Epithelial cell of esophagus (primary cell): ENCODE measurements at regions not wholly inside any gene's neighbourhood (a gene's known extent, or its start where the extent isn't known, plus 50 kb on each side); places are given as distances from the start of the nearest gene placed in this dataset.
"Not testable (repeated sequence)": the region's sequence is repeated elsewhere in the genome, so short reads cannot be mapped to it uniquely, and the experiment has no call there.

ENCODE experiments used
- DNase-seq: peaks from one replicate; pipeline ENCODE4 v3.0.0; 2010; ENCODE audit warnings: low read depth
- H3K4me3 ChIP-seq: 2 replicates; pipeline ENCODE4 v1.5.1; 2011; ENCODE audit warnings: mild to moderate bottlenecking, low read length, control low read depth

DNA sequence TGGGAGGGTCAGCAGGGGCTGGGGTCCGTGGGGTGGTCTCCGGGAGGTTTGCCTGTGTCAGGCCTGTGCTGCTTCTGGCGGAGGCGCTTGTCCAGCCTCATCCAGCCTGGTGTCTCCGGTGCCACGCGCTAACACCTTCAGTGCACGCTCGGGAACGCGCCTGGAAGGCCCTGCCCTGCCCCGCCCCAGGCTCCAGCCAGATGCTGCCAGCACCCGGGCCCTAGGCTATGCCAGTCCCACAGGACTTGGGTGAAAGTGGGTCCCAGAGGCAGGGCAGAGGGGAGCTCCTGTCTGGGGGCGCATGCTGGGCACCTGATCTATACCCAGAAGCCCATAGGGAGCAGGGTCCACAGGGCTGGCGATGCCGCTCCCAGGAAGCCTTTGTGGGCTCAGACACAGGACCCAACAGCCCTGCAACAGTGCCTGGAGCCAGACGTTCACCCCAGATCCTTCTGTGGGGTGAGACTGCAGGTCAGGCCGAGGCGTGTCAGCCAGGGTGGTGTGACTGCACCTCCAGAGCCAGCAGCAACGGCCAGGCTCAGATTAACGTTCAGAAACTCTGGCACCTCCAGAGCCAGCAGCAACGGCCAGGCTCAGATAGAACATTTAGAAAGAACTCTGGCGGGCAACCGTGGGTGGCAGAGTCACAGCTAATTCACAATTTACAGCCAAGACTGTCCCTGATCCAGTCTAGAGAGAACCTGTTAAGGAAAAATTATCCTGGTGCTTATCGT is 5423.2 kb upstream of the TPTE start:
- DNase-seq, H3K4me3 ChIP-seq: not testable (repeated sequence)

DNA sequence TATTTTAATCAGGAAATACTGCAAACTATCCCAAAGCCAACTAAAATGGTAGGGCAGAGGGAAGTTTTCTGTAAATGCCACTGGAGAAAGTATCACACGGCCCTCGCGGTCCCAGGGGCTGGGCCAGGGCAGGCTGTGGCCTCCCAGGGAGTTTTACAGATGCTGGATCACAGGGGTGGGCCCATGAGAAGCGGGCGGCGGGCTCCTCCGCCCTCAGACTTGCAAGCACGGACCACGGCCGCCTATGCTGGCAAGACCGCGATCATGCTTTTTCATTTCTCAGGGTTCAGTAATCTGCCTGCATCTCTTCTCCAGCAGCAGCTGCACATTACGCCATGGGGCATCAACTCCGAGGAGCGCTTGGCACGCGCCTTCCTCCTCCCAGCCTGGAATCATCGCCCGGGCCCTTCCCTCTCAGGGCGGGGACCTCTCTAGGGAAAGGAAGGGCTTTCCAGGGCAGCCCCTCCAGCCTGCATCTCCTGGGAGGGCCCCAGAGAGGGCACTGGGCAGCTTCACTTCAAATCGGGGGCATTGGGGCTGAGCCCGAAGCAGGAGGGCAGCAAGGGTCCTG is 5420.7 kb upstream of the TPTE start:
- DNase-seq, H3K4me3 ChIP-seq: not testable (repeated sequence)

DNA sequence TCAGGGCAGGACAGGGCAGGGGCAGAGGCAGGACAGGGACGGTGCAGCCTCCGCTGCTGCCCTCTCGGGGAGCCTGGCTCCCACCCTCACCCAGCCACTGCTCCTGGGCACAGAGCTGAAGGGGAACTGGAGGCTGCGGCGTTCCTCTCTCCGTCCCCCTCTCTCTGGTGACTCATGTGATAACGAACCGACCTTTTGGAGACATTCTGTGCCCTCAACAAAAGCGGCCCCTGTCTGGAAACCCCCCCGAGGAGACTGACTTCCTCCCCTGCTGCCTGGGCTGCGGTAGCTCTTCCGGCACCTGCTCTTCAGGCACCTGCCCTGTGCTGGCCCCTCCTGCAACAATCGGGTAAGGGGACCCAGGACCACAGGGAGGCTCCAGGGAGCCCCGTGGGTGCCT is 5419.6 kb upstream of the TPTE start:
- H3K4me3 ChIP-seq, DNase-seq: not testable (repeated sequence)

DNA sequence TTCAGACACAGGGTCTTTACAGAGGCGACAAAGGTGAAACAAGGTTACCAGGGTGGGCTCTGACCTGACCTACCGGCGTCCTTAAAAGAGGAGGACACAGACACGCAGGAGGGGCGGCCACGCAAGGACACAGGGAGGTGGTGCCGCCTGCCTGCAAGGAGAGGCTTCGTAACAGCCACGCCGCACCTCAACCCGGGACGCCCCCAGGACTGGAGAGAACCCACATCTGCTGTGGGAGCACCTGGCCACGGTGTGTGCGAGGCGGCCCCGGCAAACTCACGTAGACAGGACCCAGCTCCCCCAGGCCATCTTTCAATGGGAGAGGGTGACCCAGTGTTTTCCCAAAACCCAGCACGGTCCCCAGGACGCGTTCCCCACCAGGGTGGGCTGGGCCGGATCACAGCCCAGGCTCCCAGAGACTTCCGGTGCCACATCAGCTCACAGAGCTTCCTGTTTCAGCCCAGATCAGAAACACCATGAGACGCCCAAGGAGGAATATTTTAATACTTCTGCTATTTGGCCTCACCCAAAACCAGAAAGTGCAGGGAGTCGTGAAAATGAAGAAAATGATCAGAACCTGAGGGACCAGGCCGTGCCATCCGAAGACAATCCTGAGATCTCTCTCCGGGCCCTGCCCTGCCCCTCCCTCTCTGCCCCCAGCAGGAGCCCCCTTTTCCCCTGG is 5417.4 kb upstream of the TPTE start:
- H3K4me3 ChIP-seq, DNase-seq: not testable (repeated sequence)

DNA sequence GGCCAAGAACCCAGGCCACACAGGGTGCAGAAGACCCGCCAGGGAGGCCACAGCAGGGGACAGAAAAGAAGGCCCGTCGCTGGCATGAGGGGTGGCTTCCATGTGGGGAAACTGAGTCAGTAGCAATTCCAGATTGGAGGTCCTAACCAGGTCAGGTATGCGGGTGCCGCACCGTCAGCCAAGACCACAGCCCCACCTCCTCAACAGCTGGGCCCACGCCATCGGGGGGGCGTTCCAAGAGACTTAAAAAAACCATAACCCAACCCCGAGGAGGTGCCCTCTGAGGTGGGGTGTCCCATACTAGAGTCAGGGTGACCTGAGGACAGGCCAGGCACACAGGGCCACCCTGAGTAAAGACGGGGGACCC is 5416.8 kb upstream of the TPTE start:
- not testable (repeated sequence) for DNase-seq, H3K4me3 ChIP-seq

DNA sequence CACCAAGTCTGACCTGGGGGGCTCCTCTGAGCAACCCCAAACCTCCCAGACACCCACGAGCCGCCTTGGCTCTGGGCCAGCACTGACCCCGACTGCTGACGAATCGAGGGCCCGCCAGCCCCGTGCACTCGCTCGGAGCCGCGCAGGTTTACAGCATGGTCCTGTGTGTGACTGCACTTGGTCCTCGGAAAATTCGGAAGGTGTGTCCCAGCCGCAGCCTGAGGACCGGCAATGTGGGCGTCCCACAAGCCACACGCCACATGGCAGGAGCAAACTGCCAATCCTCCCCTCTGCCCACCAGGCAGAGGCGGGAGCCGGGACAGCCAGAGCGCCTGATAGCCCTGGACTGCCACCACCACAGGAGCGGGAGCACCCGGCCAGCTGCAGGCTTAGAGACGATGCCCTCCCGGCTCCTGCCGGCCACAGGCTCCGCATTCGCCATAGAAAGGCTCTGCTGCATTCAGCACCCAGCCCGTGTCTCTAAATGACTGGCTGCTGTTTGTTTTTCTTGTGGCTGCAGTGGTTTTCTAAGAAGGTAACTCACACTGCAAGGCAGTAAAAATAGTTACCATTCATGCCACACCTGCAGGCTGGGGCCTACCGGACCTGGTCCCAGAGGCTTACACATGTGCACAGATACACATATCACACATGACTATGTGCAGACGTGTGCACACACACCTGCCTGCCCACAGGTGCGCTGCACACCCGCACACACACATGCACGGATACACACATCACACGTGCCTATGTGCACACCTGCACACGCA is 5415.3 kb upstream of the TPTE start:
- not testable (repeated sequence) for H3K4me3 ChIP-seq, DNase-seq

DNA sequence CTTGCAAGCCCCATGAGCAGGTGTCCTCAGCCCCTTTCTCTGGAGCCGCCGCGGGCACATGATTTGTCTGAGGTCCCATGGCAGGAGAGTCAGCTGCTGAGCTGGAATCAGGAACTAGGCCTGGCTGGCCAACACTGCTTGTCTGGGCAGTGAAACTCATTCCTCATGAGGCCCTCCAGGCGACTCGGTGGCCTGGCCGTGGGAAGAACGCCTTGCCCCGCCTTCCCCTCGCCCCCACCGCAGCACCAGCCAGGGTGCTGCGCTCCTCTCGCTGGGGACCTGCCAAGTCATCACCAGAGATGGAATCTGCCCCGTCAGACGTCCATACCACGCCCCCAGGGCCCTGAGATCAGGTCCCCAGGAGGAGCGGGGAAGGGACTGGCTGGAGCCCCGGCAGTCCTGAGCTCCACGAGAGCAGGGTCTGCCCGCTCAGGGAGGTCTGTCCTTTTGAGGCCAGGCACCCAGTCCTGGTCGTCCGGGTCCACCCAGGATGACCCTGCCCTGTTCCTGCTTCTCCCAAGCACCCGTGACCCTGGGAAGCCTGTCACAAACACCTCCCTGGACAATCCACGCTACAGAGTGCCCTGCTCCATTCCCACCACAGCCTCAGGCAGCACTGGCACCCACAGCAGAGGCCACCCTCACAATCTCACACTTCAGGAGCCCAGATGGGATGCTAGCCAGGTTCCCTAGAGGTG is 5414.5 kb upstream of the TPTE start:
- H3K4me3 ChIP-seq, DNase-seq: not testable (repeated sequence)

DNA sequence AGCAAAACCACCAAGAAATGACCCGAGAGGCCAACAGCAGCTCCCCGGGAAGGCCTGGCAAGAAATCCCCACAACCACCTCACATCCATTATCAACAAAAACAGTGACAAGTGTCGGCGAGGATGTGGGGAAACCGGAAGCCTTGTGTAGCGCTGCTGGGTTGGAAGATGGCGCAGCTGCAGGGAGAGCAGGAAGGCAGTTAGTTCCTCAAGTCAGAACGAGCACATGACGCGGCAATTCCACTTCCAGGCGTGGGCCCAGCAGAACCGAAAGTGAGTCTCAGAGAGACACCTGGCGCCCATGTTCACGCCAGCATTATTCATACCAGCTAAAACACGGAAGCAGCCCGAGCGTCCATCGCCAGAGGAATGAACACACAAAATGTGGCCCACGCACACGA is 5413.7 kb upstream of the TPTE start:
- DNase-seq, H3K4me3 ChIP-seq: not testable (repeated sequence)

DNA sequence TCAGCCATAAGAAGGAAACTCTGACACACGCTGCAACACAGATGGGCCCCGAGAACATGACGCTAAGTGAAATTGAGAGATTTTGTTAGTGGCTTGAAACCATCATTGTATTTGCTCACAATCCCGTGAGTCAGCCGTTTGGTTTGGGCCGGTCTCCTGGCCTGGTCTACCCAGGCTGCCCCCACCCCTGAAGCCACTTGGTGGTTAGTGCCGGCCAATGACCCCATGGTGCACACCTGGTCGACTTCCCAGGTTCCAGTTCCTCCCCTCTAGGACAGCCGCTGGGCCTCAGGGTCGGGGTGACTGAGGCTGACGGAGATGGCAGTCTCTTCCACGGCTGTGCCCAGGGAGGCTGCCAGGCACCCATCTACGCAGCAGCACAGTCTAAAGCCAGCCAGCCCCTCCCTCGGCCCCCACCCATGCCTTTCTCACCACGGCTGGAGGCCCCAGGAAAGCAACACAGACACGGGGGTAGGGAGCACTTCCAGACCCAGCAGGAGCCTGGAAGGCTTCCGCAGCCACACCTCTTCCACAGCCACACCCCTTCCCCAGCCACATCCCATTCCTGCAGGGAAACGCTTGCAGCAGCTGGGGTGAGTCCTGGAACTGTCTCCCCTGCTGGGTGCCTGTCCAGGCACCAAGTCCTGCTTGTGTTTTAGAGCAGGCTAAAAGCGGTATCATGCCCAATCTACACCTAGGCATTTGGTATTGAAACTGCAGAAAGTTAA is 5413.2 kb upstream of the TPTE start:
- DNase-seq, H3K4me3 ChIP-seq: not testable (repeated sequence)

DNA sequence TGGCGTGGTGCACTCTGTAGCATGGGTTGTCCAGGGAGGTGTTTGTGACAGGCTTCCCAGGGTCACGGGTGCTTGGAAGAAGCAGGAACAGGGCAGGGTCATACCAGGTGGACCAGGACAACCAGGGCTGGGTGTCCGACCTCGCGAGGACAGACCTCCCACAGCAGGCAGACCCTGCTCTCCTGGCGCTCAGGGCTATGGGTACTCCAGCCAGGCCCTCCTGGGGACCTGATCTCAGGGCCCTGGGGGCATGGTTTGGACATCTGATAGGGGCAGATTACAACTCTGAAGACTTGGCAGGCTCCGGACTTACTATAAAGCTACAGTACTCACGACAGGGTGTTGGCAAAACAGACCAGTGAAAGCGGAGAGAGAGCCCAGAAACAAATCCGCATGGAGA is 5410.2 kb upstream of the TPTE start:
- not testable (repeated sequence) for DNase-seq, H3K4me3 ChIP-seq

DNA sequence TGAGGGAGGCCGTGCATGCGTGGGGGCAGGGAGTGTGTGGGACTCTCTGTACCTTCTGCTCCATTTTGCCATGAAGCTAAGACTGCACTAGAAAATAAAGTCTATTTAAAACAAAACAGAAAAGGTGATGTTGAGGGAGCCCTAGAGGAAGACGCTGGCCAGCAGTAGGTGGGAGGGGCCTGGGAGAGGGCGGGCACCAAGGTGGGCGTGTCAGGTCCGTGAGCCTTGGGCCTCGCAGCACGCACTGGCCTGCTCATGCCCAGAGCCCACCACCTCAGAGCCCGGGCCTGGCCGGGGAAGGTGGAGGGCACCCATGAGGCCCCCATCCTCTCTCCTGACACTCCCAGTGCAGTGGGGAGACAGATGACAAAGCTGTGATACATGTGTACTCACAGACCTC is 5408.3 kb upstream of the TPTE start:
- H3K4me3 ChIP-seq, DNase-seq: not testable (repeated sequence)

DNA sequence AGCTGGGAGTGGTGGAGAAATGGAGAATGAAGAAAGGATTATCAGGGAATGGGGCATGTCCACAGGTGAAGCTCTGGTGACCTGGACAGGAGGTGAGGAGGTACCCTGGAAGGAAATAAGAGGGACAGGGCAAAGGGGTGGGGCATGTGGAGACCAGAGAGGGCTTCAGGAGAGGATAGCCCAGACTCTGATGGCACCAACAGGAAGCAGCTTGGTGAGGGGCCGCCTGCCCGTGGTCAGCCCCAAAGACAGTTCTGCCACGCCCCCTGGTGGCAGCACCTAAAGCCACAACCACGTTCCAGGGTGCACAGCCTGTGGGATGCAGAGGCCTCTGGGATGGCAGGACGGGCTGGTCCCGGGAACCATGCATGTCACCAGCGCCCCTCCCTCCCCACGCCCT is 5406.9 kb upstream of the TPTE start:
- not testable (repeated sequence) for H3K4me3 ChIP-seq, DNase-seq

DNA sequence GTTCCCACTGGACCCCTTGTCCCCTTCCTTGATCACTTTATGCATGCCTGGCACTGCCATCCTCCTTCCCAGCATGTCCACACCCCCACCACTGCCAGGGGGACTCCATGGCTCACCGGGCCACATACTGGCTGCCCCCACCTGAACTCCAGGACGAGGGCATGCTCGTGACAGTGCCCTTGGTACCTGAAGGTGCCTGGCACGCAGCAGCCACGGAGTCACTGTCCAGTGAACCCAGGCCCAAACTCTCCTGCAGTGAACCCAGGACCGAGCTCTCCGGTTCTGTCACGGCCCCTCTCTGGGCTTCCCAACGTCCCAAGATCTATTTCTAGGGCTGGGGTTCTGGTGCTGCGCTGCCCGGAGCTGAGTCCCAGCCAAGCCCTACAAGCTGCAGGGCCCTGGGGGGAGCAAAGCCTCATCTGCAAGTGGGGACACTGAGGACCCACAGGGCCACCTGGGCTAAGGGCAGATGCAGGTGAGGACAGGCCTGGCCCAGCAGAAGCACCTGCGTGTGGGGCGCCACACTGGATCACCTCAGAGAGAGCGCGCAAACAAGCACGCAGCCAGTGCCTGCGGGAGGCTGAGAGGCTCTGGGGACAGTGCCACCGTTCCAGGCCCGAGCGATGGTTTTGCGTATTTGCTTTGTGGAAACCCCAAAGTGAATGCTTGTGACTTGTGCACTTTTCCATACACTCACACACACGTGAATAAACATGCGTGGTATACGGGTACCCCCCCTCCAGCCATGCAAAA is 5406.3 kb upstream of the TPTE start:
- not testable (repeated sequence) for H3K4me3 ChIP-seq, DNase-seq

DNA sequence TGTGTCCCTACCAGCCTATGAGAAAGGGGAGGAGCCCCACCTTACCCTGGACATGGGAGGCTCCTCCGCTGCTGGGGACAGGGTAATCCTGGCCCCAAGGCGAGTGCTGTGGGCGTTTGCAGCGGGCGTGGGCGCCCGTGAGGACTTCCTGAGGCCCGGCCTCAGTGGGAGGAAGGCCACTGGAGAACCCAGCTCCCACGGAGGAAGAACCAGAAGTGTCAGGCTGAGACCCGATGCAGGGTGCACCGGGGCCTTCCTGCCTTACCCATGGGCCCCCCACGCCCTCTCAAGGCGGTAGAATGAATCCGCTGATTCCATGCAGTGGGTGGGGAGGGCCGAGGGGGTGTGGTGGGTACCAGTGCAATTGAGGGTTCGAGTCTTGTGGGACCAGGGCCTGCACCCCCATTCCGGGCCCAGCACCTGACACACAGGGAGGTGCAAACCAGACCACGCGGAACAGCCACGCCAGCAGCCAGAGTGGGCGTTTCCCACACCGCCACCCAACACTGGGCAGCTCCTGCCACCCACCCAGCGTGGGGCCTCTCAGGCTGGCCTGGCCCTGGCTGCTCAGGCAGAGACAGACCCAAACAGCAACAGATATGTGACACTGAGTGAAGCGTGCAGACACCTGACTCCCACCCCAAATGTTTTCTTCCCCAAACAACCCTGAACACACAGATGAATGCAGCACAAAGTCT is 5405.6 kb upstream of the TPTE start:
- H3K4me3 ChIP-seq, DNase-seq: not testable (repeated sequence)

DNA sequence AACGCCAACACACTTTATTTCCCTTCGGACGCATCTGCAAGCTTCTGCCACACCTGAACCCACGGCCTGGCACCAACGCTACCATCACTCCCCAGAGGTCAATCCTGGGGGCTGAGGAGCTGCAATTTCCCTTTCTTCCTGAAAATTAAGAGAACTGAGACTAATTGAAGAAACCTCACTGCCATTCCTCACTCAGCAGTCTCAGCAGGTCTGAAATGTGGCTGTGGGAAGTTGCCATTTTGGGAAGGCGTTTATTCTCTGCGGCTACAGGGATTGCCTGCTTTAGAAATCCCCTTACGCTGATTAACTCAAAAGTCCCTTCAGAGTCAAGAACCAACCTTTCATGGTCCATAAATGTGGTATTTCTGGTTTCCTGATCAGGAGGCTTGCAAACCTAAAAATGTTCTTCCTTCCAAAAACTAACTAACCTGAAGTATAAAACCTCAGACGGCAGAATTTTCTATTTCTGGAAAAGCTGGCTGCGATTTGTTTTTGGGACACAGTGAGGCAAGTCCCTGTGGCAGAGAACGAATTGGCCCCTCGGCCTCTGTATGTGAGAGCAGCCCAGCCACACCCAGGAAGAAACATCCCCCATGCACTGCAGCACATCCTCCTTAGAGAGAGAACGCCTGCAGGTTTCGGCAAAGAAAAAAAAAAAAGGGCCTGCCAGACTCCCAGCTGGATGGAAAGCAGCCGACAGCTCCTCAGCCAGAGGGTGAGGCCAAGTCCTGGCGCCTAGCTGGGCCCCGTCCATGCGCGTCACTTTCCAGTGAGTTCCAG is 5404.8 kb upstream of the TPTE start:
- H3K4me3 ChIP-seq, DNase-seq: not testable (repeated sequence)

DNA sequence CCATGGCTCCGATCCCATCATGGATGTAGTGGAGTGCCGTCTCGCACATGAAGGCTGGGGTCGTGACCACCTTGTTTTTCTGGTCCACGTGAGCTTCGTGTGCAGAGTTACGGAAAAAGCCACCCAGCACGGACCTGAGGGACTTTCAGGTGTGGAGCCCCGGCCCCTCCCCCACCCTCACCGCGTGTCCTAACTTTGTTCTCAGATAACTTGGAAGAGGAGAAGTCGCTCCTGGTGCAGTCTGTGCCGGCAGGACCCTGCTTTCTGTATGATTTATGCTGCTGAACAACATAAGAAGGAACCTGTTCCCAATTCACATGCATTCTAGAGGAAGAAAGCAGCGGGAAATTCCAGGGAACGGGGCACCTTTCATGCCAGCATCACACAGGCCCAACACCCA is 5404.2 kb upstream of the TPTE start:
- not testable (repeated sequence) for DNase-seq, H3K4me3 ChIP-seq
